Pancreas (tissue), 10 donors: ENCODE measurements at regions not wholly inside any gene's neighbourhood (a gene's known extent, or its start where the extent isn't known, plus 50 kb on each side); places are given as distances from the start of the nearest gene placed in this dataset.

Experiments
- ATAC-seq, 4 donors: fragments of 200-7000 bp; cut with Tn5 transposase; one replicate each; pipeline versions ENCODE4 v1.8.0 to v1.9.1; 2020; ENCODE audit warnings: mild to moderate bottlenecking in 4 of 4, moderate library complexity in 4 of 4
- DNase-seq, 6 donors: peaks; one replicate each; pipeline ENCODE4 v3.0.0-alpha.2; 2020
- FAIRE-seq: peaks from 2 replicates; lab custom pipeline; 2012; peaks lifted over from hg19 to GRCh38; lab: Jason Lieb, UNC
- H3K27ac ChIP-seq, 4 donors: fragments of 200-600 bp; sonication (generic); 1 replicate in 3 of 4; 2 replicates in 1 of 4; pipeline versions ENCODE4 v1.5.0 to v1.8.0; 2020
- H3K27me3 ChIP-seq, 4 donors: fragments of 200-600 bp; one replicate each; pipeline ENCODE4 v1.8.0; 2021
- H3K36me3 ChIP-seq, 3 donors: fragments of 200-600 bp; sonication (generic) in 1 of 3; one replicate each; pipeline versions ENCODE4 v1.5.0 to v1.8.0; 2020 to 2021
- H3K4me1 ChIP-seq, 3 donors: fragments of 200-600 bp; one replicate each; pipeline ENCODE4 v1.8.0; 2021
- H3K4me3 ChIP-seq, 4 donors: fragments of 200-600 bp; sonication (generic) in 2 of 4; one replicate each; pipeline versions ENCODE4 v1.5.0 to v1.8.0; 2020 to 2021
- H3K9me3 ChIP-seq, 4 donors: fragments of 200-600 bp; one replicate each; pipeline ENCODE4 v1.8.0; 2021
- CTCF ChIP-seq, 4 donors: fragments of 200-600 bp; sonication (generic) in 3 of 4; IDR thresholded peaks; one replicate each; pipeline versions ENCODE4 v1.5.0 to v1.8.0; 2021; ENCODE audit warnings: antibody characterized with exemption in 4 of 4
- WGBS, 2 donors: extraction: QIAGEN DNeasy Blood & Tissue Kit; methylation state at CpG; one replicate each; pipeline ENCODE4 v1.1.7; 2013; 5-methylcytosine and 5-hydroxymethylcytosine counted together
- intact Hi-C, 3 donors: fragments of 100-400 bp; cut with DNase I; formaldehyde crosslinking; loops; one replicate each; pipeline versions ENCODE4 v1.11.1 to v1.14.2; 2022
- donor health status: healthy with polysubstance abuse.
- donor health status: DM: no; HTN: no; CAD: no; lungs with moderate emphysema.
- donor health status: DM: no; HTN: no; CAD: no.
- donor health status: control.
- donor health status: control.
- donor health status: Bipolar disorder and iron deficiency.
- donor health status: DM: yes; HTN: yes; CAD: no.
- donor health status: DM: no; HTN: no; CAD: no.
- donor health status: DM: no; HTN: no; CAD: no.
- donor health status: DM: yes; HTN: yes; CAD: no.

- Histone ChIP-seq H3K36me3 (no peaks in the 10 kb centered on the region), H3K27ac (no peak overlapping the region), H3K27me3 (no peaks in the 10 kb centered on the region), H3K4me1 (peaks cover 0 to 8% (median 7%) of the 10 kb centered on the region in 3 donors), H3K4me3 (no peak overlapping the region), H3K9me3 (no peaks in the 10 kb centered on the region)
- intact Hi-C loops = no loop called here
- 48 to 55% methylated on average over 2 of the region's 2 CpGs for WGBS, 2 donors
- FAIRE-seq (no peak), DNase-seq (no peak), ATAC-seq (no peak)
- TF ChIP-seq CTCF (IDR thresholded peaks at IDR 0.05) = no peak
These were observed 370.2 kb downstream of the GRIA2 start for GRCh38 chr4:157590679-157591078.

GRCh38 chr4:157587681-157588423 lies 367.3 kb downstream of the GRIA2 start:
- no peak for DNase-seq
- no peak for TF ChIP-seq CTCF (IDR thresholded peaks at IDR 0.05)
- intact Hi-C loops = no loop called here
- no peak for ATAC-seq
- Histone ChIP-seq H3K27ac (no peak overlapping the region), H3K4me1 (peaks cover 0 to 8% (median 7%) of the 10 kb centered on the region in 3 donors), H3K9me3 (no peaks in the 10 kb centered on the region), H3K36me3 (no peaks in the 10 kb centered on the region), H3K27me3 (no peaks in the 10 kb centered on the region), H3K4me3 (no peak overlapping the region)
- WGBS, 2 donors = 81 to 86% methylated on average over 5 of the region's 5 CpGs
- FAIRE-seq = no peak

DNA sequence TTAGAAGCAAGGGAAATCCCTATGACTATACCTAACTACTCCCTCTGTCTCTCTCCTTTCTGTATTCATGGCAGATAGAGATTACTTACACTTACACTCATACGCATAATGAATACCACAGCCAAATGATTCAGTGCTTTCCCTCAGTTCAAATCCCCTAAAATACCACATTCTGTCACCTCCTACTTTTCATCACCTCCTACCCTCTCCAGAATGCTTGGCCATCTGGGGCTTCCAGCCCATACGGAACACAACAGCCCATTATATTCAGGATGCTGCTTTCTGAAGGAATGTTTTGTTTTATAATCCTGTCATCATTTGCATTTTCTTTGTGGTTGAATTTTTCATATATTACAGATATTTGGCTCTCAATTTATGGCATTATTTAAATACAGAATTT lies 361.6 kb downstream of the GRIA2 start:
- FAIRE-seq (no peak), DNase-seq (no peak), ATAC-seq (no peak)
- H3K36me3 ChIP-seq = no peaks in the 10 kb centered on the region
- H3K9me3 ChIP-seq = no peaks in the 10 kb centered on the region
- H3K4me3 ChIP-seq = no peak overlapping the region
- H3K4me1 ChIP-seq = no peaks in the 10 kb centered on the region
- no peaks in the 10 kb centered on the region for H3K27me3 ChIP-seq
- intact Hi-C loops = no loop called here
- WGBS, 2 donors = 91 to 95% methylated on average over 2 of the region's 2 CpGs
- no peak for TF ChIP-seq CTCF (IDR thresholded peaks at IDR 0.05)
- H3K27ac ChIP-seq = no peak overlapping the region

GRCh38 chr4:157576671-157577217 lies 356.2 kb downstream of the GRIA2 start:
- intact Hi-C loops = no loop called here
- H3K4me3 ChIP-seq = no peak overlapping the region
- no peaks in the 10 kb centered on the region for H3K27me3 ChIP-seq
- 77 to 78% methylated on average over 4 of the region's 4 CpGs for WGBS, 2 donors
- H3K36me3 ChIP-seq = no peaks in the 10 kb centered on the region
- H3K27ac ChIP-seq = no peak overlapping the region
- TF ChIP-seq CTCF (IDR thresholded peaks at IDR 0.05) = no peak
- FAIRE-seq (no peak), DNase-seq (no peak), ATAC-seq (no peak)
- no peaks in the 10 kb centered on the region for H3K9me3 ChIP-seq
- peaks cover 4 to 8% (median 7%) of the 10 kb centered on the region in 3 donors for H3K4me1 ChIP-seq

GRCh38 chr4:157575339-157575738 lies 354.8 kb downstream of the GRIA2 start:
- no peaks in the 10 kb centered on the region for H3K36me3 ChIP-seq
- H3K9me3 ChIP-seq = no peaks in the 10 kb centered on the region
- peak in 2 of 6 donors; percentile 19 to 62 for DNase-seq
- ATAC-seq = no peak
- intact Hi-C loops = no loop called here
- FAIRE-seq = no peak
- H3K27ac ChIP-seq = no peak overlapping the region
- peaks cover 4 to 8% (median 7%) of the 10 kb centered on the region in 3 donors for H3K4me1 ChIP-seq
- no peak for TF ChIP-seq CTCF (IDR thresholded peaks at IDR 0.05)
- 97% methylated on average over 8 of the region's 8 CpGs for WGBS, 2 donors
- H3K4me3 ChIP-seq = no peak overlapping the region
- no peaks in the 10 kb centered on the region for H3K27me3 ChIP-seq
